Mammary epithelial cell (primary cell): ENCODE measurements at regions not wholly inside any gene's neighbourhood (a gene's known extent, or its start where the extent isn't known, plus 50 kb on each side); places are given as distances from the start of the nearest gene placed in this dataset.

Experiments used
- EZH2 ChIP-seq: IDR thresholded peaks from 2 replicates; pipeline ENCODE4 v1.6.1; 2012; ENCODE audit warnings: low read length, inconsistent platforms, borderline replicate concordance
- TF ChIP-seq, protein P1 (sequence below), 2 donors: IDR thresholded peaks in 1 of 2; conservative IDR thresholded peaks in 1 of 2; 2 replicates each; pipeline ENCODE4 v1.5.1; 2011 to 2012; ENCODE audit warnings: inconsistent platforms in 2 of 2, low read length in 2 of 2, mild to moderate bottlenecking in 2 of 2, control low read depth in 1 of 2, low read depth in 1 of 2; ENCODE audit not compliant: insufficient read depth in 1 of 2; ENCODE audit errors: extremely low read depth in 1 of 2

DNA sequence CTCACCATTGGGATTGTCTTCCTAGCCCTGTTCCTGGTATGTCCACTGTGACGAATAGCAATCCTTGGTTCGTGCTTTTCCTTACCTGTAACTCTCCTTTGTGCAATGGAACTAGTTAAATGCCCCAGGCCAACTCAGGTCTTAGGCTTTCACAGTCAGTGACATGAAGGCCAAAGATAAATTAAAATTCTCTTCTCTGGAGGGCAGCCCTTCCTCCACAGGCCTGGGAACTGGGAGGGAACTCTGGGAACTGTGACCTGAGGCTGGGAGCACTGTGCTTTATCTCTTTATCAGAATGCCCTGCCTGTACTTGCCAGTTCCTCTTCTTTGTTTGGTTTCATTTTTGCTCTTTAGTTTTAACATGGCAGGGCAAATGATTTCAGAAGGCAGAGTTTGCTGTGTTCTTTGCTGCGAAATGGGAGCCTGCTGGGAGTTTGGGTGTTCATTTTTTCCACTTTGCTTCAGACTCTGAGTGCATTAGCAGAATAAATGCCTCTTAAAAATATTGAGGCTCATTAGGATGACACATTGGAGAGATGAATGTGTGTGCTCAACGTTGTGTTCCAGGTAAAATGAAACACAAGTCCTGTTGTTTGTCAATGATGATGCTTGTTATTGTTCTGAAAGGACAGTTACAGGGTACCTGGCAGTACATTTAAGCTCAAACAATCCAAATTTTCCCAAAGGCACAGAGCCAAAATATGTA, 118.1 kb downstream of the NUDT12 start:
- TF ChIP-seq, protein P1, sequence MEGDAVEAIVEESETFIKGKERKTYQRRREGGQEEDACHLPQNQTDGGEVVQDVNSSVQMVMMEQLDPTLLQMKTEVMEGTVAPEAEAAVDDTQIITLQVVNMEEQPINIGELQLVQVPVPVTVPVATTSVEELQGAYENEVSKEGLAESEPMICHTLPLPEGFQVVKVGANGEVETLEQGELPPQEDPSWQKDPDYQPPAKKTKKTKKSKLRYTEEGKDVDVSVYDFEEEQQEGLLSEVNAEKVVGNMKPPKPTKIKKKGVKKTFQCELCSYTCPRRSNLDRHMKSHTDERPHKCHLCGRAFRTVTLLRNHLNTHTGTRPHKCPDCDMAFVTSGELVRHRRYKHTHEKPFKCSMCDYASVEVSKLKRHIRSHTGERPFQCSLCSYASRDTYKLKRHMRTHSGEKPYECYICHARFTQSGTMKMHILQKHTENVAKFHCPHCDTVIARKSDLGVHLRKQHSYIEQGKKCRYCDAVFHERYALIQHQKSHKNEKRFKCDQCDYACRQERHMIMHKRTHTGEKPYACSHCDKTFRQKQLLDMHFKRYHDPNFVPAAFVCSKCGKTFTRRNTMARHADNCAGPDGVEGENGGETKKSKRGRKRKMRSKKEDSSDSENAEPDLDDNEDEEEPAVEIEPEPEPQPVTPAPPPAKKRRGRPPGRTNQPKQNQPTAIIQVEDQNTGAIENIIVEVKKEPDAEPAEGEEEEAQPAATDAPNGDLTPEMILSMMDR (conservative IDR thresholded peaks at IDR 0.05 in 1 of 2, IDR thresholded peaks at IDR 0.05 in 1 of 2; ENCODE audit: extremely low read depth in 1 of 2, insufficient read depth in 1 of 2, low read depth in 1 of 2, low read length in 2 of 2) = no peak
- TF ChIP-seq EZH2 = no peak
